GM12878 (cell line): ENCODE measurements at regions not wholly inside any gene's neighbourhood (a gene's known extent, or its start where the extent isn't known, plus 50 kb on each side); places are given as distances from the start of the nearest gene placed in this dataset.

Source experiments
- EP300 ChIP-seq, 2 experiments: fragments of 150-350 bp in 1 of 2; IDR thresholded peaks; 2 replicates each; pipeline ENCODE4 v1.6.1; 2011 to 2012; ENCODE audit warnings: low read depth in 2 of 2, low read length in 2 of 2, borderline replicate concordance in 1 of 2, improper control_type of control experiment in 1 of 2, inconsistent platforms in 1 of 2; ENCODE audit not compliant: control insufficient read depth in 1 of 2
- IKZF1 ChIP-seq: fragments of 450-650 bp; conservative IDR thresholded peaks from 2 replicates; pipeline ENCODE4 v1.6.1; 2017; ENCODE audit warnings: antibody characterized with exemption, mild to moderate bottlenecking
- MXI1 ChIP-seq: fragments of 150-350 bp; IDR thresholded peaks from 2 replicates; pipeline ENCODE4 v1.6.1; 2011; ENCODE audit warnings: low read depth, mild to moderate bottlenecking, inconsistent platforms, low read length, improper control_type of control experiment
- POLR2A ChIP-seq: IDR thresholded peaks from 2 replicates; pipeline ENCODE4 v1.6.1; 2011; ENCODE audit warnings: low read depth, mild to moderate bottlenecking, low read length
- RFX5 ChIP-seq: IDR thresholded peaks from 2 replicates; pipeline ENCODE4 v1.6.1; 2011; ENCODE audit warnings: low read depth, low read length, improper control_type of control experiment
- ZBED1 ChIP-seq: IDR thresholded peaks from 2 replicates; pipeline ENCODE4 v1.6.1; 2016; ENCODE audit warnings: borderline replicate concordance
- TF ChIP-seq, protein P1 (sequence below): fragments of 450-650 bp; IDR thresholded peaks from 2 replicates; pipeline ENCODE4 v1.6.1; 2017; ENCODE audit warnings: mild to moderate bottlenecking
- TF ChIP-seq, protein P2 (sequence below), 3 experiments: IDR thresholded peaks in 2 of 3; conservative IDR thresholded peaks in 1 of 3; 2 replicates each; pipeline ENCODE4 v1.5.1; 2011; ENCODE audit warnings: low read depth in 3 of 3, low read length in 3 of 3, mild to moderate bottlenecking in 3 of 3, control low read depth in 2 of 3, moderate library complexity in 2 of 3, inconsistent platforms in 1 of 3, mixed read lengths in 1 of 3; ENCODE audit not compliant: control insufficient read depth in 2 of 3, insufficient read depth in 1 of 3; ENCODE audit errors: extremely low read depth in 1 of 3
- TF ChIP-seq, protein P3 (sequence below): IDR thresholded peaks from 2 replicates; pipeline ENCODE4 v1.6.1; 2012; ENCODE audit warnings: mild to moderate bottlenecking, low read depth, low read length

GRCh38 chr5:107232293-107232692 lies 438.4 kb downstream of the EFNA5 start:
- TF ChIP-seq ZBED1 (no peak), EP300 (IDR thresholded peaks at IDR 0.05; ENCODE audit: borderline replicate concordance in 1 of 2, control insufficient read depth in 1 of 2, low read depth in 2 of 2, low read length in 2 of 2) (no peak), RFX5 (no peak), MXI1 (no peak), IKZF1 (no peak), POLR2A (no peak)
- TF ChIP-seq, protein P1, sequence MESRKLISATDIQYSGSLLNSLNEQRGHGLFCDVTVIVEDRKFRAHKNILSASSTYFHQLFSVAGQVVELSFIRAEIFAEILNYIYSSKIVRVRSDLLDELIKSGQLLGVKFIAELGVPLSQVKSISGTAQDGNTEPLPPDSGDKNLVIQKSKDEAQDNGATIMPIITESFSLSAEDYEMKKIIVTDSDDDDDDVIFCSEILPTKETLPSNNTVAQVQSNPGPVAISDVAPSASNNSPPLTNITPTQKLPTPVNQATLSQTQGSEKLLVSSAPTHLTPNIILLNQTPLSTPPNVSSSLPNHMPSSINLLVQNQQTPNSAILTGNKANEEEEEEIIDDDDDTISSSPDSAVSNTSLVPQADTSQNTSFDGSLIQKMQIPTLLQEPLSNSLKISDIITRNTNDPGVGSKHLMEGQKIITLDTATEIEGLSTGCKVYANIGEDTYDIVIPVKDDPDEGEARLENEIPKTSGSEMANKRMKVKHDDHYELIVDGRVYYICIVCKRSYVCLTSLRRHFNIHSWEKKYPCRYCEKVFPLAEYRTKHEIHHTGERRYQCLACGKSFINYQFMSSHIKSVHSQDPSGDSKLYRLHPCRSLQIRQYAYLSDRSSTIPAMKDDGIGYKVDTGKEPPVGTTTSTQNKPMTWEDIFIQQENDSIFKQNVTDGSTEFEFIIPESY = no peak
- TF ChIP-seq, protein P2, sequence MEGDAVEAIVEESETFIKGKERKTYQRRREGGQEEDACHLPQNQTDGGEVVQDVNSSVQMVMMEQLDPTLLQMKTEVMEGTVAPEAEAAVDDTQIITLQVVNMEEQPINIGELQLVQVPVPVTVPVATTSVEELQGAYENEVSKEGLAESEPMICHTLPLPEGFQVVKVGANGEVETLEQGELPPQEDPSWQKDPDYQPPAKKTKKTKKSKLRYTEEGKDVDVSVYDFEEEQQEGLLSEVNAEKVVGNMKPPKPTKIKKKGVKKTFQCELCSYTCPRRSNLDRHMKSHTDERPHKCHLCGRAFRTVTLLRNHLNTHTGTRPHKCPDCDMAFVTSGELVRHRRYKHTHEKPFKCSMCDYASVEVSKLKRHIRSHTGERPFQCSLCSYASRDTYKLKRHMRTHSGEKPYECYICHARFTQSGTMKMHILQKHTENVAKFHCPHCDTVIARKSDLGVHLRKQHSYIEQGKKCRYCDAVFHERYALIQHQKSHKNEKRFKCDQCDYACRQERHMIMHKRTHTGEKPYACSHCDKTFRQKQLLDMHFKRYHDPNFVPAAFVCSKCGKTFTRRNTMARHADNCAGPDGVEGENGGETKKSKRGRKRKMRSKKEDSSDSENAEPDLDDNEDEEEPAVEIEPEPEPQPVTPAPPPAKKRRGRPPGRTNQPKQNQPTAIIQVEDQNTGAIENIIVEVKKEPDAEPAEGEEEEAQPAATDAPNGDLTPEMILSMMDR (IDR thresholded peaks at IDR 0.05 in 2 of 3, conservative IDR thresholded peaks at IDR 0.05 in 1 of 3; ENCODE audit: control insufficient read depth in 2 of 3, extremely low read depth in 1 of 3, insufficient read depth in 1 of 3, low read depth in 3 of 3, low read length in 3 of 3) = no peak
- TF ChIP-seq, protein P3, sequence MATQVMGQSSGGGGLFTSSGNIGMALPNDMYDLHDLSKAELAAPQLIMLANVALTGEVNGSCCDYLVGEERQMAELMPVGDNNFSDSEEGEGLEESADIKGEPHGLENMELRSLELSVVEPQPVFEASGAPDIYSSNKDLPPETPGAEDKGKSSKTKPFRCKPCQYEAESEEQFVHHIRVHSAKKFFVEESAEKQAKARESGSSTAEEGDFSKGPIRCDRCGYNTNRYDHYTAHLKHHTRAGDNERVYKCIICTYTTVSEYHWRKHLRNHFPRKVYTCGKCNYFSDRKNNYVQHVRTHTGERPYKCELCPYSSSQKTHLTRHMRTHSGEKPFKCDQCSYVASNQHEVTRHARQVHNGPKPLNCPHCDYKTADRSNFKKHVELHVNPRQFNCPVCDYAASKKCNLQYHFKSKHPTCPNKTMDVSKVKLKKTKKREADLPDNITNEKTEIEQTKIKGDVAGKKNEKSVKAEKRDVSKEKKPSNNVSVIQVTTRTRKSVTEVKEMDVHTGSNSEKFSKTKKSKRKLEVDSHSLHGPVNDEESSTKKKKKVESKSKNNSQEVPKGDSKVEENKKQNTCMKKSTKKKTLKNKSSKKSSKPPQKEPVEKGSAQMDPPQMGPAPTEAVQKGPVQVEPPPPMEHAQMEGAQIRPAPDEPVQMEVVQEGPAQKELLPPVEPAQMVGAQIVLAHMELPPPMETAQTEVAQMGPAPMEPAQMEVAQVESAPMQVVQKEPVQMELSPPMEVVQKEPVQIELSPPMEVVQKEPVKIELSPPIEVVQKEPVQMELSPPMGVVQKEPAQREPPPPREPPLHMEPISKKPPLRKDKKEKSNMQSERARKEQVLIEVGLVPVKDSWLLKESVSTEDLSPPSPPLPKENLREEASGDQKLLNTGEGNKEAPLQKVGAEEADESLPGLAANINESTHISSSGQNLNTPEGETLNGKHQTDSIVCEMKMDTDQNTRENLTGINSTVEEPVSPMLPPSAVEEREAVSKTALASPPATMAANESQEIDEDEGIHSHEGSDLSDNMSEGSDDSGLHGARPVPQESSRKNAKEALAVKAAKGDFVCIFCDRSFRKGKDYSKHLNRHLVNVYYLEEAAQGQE = no peak
